Lower lobe of right lung (tissue), 2 donors: ENCODE measurements at regions not wholly inside any gene's neighbourhood (a gene's known extent, or its start where the extent isn't known, plus 50 kb on each side); places are given as distances from the start of the nearest gene placed in this dataset.

ENCODE experiments used
- ATAC-seq, 2 donors: fragments of 200-7000 bp; cut with Tn5 transposase; one replicate each; pipeline ENCODE4 v1.9.1; 2020 to 2022; ENCODE audit warnings: mild to moderate bottlenecking in 2 of 2, moderate library complexity in 2 of 2
- DNase-seq: peaks from one replicate; pipeline ENCODE4 v3.0.0-alpha.2; 2020
- H3K27ac ChIP-seq: fragments of 200-600 bp; one replicate; pipeline ENCODE4 v1.8.0; 2022
- H3K27me3 ChIP-seq: fragments of 200-600 bp; one replicate; pipeline ENCODE4 v1.8.0; 2022; ENCODE audit warnings: low read depth
- H3K36me3 ChIP-seq: fragments of 200-600 bp; one replicate; pipeline ENCODE4 v1.8.0; 2022; ENCODE audit warnings: mild to moderate bottlenecking
- H3K4me1 ChIP-seq: fragments of 200-600 bp; one replicate; pipeline ENCODE4 v1.8.0; 2022
- H3K4me3 ChIP-seq: fragments of 200-600 bp; one replicate; pipeline ENCODE4 v1.8.0; 2022; ENCODE audit warnings: mild to moderate bottlenecking
- H3K9me3 ChIP-seq: fragments of 200-600 bp; one replicate; pipeline ENCODE4 v1.8.0; 2022
- CTCF ChIP-seq: fragments of 200-600 bp; IDR thresholded peaks from one replicate; pipeline ENCODE4 v1.8.0; 2022; ENCODE audit warnings: antibody characterized with exemption, mild to moderate bottlenecking
- intact Hi-C: fragments of 100-400 bp; cut with DNase I; formaldehyde crosslinking; loops from one replicate; pipeline ENCODE4 v1.11.0; 2022
- donor health status: DM: no; HTN: yes; CAD: no; lungs with severe emphysema.

- TF ChIP-seq CTCF, result no peak
These were observed 1735.0 kb downstream of the LRRC4C start for GRCh38 chr11:39724404-39724803.

DNA sequence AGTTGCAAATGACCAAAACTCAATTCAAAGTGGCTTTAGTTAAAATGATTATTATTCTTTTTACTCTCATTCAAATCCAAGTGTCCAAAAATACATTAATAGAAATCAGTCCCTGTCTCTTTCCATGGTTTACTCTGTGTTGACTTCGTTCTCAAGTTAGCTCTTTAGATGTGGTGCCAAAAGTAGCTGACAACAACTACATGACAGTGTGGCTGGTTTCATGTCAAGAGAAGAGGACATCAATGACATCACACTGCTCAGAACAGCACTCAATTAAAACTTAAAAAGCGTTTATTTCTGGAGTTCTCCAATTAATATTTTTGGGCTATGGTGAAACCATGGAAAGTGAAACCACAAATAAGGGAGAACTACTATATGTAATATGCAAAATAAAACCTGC, 1746.9 kb downstream of the LRRC4C start:
- DNase-seq (no peak), ATAC-seq (no peak)
- Histone ChIP-seq H3K36me3 (no peaks in the 10 kb centered on the region), H3K4me3 (no peak overlapping the region), H3K9me3 (no peaks in the 10 kb centered on the region), H3K27ac (no peak overlapping the region), H3K27me3 (no peaks in the 10 kb centered on the region), H3K4me1 (no peaks in the 10 kb centered on the region)
- no peak for TF ChIP-seq CTCF
- intact Hi-C loops, result no loop called here

More at GRCh38 chr11:39724404-39724803, 1735.0 kb downstream of the LRRC4C start:
- Histone ChIP-seq H3K9me3 (no peaks in the 10 kb centered on the region), H3K36me3 (no peaks in the 10 kb centered on the region), H3K4me3 (no peak overlapping the region), H3K27me3 (no peaks in the 10 kb centered on the region), H3K27ac (no peak overlapping the region), H3K4me1 (no peaks in the 10 kb centered on the region)
- DNase-seq (no peak), ATAC-seq (no peak)
- intact Hi-C loops, result no loop called here

- no peaks in the 10 kb centered on the region for H3K27me3 ChIP-seq
- intact Hi-C loops, result no loop called here
- H3K4me1 ChIP-seq, result no peaks in the 10 kb centered on the region
- no peak for TF ChIP-seq CTCF
- DNase-seq (no peak), ATAC-seq (no peak)
- H3K4me3 ChIP-seq, result no peak overlapping the region
- no peak overlapping the region for H3K27ac ChIP-seq
- H3K9me3 ChIP-seq, result no peaks in the 10 kb centered on the region
- H3K36me3 ChIP-seq, result no peaks in the 10 kb centered on the region
These were observed 1768.6 kb downstream of the LRRC4C start for GRCh38 chr11:39690856-39691255.

GRCh38 chr11:39683951-39684554, 1775.4 kb downstream of the LRRC4C start:
- intact Hi-C loops, result no loop called here
- TF ChIP-seq CTCF, result no peak
- H3K27ac ChIP-seq, result no peak overlapping the region
- H3K9me3 ChIP-seq, result peaks cover 11% of the 10 kb centered on the region
- no peak for ATAC-seq
- H3K4me3 ChIP-seq, result no peak overlapping the region
- no peaks in the 10 kb centered on the region for H3K27me3 ChIP-seq
- DNase-seq, result no peak
- no peaks in the 10 kb centered on the region for H3K4me1 ChIP-seq
- H3K36me3 ChIP-seq, result no peaks in the 10 kb centered on the region

DNA sequence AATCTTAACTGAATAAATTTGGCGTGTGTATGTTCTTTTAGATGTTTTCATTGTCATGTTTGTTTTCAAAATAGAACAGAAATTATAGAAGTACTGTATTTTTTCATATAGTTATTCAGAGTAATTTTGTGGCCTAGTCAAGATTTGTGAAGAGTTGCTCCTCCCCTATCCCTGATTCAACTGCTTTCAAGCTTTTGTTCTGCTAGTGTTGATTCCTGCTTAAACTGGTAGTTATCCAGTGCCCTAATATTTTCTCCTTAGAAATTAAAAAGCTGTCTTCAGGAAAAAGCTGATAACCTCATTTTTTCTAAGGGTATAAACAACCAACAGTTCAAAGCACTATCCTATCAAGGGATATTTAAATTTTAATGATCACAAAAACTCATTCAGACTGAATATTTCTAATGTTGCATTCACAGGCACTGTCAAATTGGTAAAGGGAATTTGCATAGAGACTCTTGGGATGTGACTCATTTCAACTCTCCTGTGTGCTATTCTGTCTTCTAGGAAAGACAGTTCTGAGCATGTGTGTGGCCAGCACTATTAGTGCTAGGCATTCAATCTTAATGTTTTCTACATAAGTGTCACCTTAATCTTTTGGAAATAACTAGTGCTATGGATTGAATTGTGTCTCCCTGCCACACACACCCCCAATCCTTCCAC, 1776.0 kb downstream of the LRRC4C start:
- H3K27ac ChIP-seq, result no peak overlapping the region
- no peaks in the 10 kb centered on the region for H3K4me1 ChIP-seq
- peaks cover 11% of the 10 kb centered on the region for H3K9me3 ChIP-seq
- no peaks in the 10 kb centered on the region for H3K36me3 ChIP-seq
- no peak for DNase-seq
- no peak for ATAC-seq
- intact Hi-C loops, result no loop called here
- no peak for TF ChIP-seq CTCF
- no peaks in the 10 kb centered on the region for H3K27me3 ChIP-seq
- no peak overlapping the region for H3K4me3 ChIP-seq
